ENCODE measurements at regions not wholly inside any gene's neighbourhood (a gene's known extent, or its start where the extent isn't known, plus 50 kb on each side); places are given as distances from the start of the nearest gene placed in this dataset.
A peak's percentile ranks its signal among the peaks of the same experiment; 100 is the strongest.

DNA sequence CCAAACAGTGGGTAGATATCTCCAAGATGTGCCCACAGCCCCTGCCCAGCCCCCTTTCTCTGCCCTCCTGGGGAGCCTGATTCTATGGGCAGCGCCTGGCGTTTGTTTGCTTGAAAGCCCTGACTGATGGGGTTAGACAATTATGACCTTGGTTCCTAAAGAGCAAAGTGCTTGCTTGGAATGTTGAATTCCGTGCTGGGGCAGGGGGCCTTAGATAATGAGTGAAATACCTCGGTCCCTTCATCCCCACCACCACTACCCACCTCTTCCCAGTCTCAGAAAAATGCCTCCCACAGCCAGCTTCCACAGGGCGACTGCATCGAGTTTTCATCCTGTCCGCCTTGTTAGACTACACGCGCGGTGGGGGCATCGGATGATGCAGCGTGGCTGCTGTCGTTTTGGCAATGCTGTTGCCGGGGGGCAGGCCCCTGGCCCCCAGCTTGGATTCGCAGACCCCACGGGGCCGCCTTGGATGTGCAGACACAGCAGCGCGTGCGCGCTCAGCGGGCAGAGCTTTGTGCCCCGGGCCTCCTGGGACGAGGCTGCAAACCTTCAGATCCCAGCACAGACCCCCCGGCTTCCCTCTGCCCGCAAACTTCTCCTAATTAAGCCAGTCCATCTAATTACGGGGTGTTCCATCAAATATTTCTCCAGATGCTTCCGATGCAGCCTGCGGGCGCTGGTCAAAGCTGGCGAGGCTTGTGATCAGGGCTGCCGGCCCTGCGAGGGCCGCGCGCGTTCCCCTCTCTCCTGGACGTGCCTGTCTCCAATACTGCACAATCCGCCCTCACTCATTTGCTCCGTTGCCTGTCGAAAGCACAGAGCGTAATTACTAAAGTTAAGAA is 86.1 kb downstream of the LINC00237 start:
- DNase-seq = no peak
- Histone ChIP-seq H3K9me3 (replicated peaks) (no peaks in the 10 kb centered on the region), H3K4me3 (peak overlapping the region; percentile 14), H3K36me3 (no peaks in the 10 kb centered on the region), H3K4me1 (no peaks in the 10 kb centered on the region), H3K27ac (replicated peaks) (no peak overlapping the region), H3K27me3 (ENCODE audit: low read depth) (peaks cover 90% of the 10 kb centered on the region)
- TF ChIP-seq, protein P1, sequence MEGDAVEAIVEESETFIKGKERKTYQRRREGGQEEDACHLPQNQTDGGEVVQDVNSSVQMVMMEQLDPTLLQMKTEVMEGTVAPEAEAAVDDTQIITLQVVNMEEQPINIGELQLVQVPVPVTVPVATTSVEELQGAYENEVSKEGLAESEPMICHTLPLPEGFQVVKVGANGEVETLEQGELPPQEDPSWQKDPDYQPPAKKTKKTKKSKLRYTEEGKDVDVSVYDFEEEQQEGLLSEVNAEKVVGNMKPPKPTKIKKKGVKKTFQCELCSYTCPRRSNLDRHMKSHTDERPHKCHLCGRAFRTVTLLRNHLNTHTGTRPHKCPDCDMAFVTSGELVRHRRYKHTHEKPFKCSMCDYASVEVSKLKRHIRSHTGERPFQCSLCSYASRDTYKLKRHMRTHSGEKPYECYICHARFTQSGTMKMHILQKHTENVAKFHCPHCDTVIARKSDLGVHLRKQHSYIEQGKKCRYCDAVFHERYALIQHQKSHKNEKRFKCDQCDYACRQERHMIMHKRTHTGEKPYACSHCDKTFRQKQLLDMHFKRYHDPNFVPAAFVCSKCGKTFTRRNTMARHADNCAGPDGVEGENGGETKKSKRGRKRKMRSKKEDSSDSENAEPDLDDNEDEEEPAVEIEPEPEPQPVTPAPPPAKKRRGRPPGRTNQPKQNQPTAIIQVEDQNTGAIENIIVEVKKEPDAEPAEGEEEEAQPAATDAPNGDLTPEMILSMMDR (IDR thresholded peaks at IDR 0.05; ENCODE audit: borderline replicate concordance) = no peak
- intact Hi-C loops (cut with micrococcal nuclease) = no loop called here

DNA sequence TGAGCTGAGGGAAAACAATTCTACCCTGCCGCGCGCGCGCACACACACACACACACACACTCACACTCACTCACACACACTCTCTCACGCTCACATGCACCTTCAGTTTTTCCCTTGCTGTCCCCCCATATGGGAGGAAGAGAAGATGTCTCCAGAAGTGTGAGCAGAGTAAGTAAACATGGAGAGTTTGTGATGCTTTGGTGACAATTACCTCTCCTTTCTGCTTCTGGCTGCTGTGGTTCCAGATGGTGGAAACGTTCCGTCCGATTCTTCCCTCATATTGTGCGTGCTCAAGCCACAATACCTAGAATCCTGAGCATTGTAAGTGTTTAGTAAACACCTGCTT is 86.7 kb downstream of the LINC00237 start:
- Histone ChIP-seq H3K36me3 (no peaks in the 10 kb centered on the region), H3K27me3 (ENCODE audit: low read depth) (peaks cover 92% of the 10 kb centered on the region), H3K9me3 (replicated peaks) (no peaks in the 10 kb centered on the region), H3K4me1 (no peaks in the 10 kb centered on the region), H3K27ac (replicated peaks) (no peak overlapping the region), H3K4me3 (no peak overlapping the region)
- DNase-seq = no peak
- intact Hi-C loops (cut with micrococcal nuclease) = no loop called here
- TF ChIP-seq, protein P1 (IDR thresholded peaks at IDR 0.05; ENCODE audit: borderline replicate concordance) = no peak

DNA sequence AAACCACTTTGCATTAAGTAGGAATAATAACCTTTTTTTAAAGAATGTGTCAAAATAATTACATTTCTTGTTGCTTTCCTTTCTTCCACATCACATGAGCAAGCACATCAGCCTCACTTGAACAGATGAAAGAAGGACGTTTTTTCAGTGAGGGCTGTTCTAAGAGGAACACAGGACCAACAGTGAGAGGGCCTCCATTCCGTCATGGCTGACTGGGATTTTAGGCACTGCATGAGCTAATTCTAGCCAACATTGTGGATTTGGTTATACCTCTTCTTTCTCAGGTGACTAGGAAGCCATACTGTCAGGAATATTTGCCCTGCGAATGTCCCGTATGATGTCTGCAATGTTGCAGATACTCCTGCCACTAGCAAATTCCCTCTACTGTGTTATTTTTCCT is 87.6 kb downstream of the LINC00237 start:
- no peaks in the 10 kb centered on the region for H3K9me3 ChIP-seq (replicated peaks)
- TF ChIP-seq, protein P1 (IDR thresholded peaks at IDR 0.05; ENCODE audit: borderline replicate concordance) = no peak
- H3K36me3 ChIP-seq = no peaks in the 10 kb centered on the region
- no peaks in the 10 kb centered on the region for H3K4me1 ChIP-seq
- no peak overlapping the region for H3K27ac ChIP-seq (replicated peaks)
- H3K4me3 ChIP-seq = no peak overlapping the region
- H3K27me3 ChIP-seq (ENCODE audit: low read depth) = peaks cover 88% of the 10 kb centered on the region
- intact Hi-C loops (cut with micrococcal nuclease) = no loop called here
- DNase-seq = no peak

DNA sequence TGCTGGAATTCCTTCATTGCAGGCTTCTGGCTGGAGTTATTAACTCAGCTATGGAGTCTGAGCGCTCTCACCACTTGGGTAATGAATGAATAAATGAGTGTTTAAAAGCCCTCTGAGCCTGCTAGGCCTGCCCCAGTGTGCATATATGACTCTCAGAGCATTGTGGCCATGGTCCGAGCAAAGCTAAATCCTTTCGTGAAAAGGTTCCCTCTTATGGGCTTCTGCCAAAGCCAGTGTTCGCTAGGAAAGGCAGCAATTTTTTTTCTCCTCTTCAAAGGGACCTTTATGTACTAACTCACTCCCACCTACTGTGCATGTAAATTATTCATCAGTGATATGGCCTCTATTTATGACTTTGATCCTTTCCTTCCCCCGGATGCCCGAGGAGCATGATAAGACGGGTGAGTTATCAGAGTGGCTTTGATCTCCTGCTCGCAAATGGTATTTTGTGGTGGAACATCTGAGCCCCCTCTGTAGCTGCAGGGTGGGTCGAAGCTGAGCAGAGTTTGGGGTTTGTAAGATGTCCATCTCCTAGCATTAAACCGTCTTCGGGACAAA is 88.6 kb downstream of the LINC00237 start:
- DNase-seq = no peak
- no peaks in the 10 kb centered on the region for H3K36me3 ChIP-seq
- H3K9me3 ChIP-seq (replicated peaks) = no peaks in the 10 kb centered on the region
- no peak overlapping the region for H3K27ac ChIP-seq (replicated peaks)
- H3K4me3 ChIP-seq = no peak overlapping the region
- H3K27me3 ChIP-seq (ENCODE audit: low read depth) = peaks cover 90% of the 10 kb centered on the region
- no peaks in the 10 kb centered on the region for H3K4me1 ChIP-seq
- TF ChIP-seq, protein P1 (IDR thresholded peaks at IDR 0.05; ENCODE audit: borderline replicate concordance) = no peak
- intact Hi-C loops (cut with micrococcal nuclease) = no loop called here

DNA sequence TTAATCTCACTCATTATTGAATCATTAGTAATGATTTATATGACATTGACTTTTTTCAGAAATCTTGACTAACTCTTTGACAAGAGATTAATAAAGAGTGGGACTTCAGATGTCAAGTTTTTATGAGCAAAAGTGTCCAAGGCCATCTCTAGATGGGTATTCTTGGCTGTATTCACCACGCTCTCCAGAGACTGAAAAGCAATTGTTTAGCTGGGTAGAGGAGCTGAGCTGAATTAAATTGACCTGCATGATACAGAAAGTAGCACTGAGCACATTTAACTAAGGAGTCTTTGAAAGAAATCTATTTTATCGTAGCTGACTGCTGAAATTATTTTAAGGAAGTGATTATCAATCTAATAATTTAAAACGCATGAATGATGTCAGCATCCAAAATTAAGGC is 89.4 kb downstream of the LINC00237 start:
- H3K27ac ChIP-seq (replicated peaks) = no peak overlapping the region
- TF ChIP-seq, protein P1 (IDR thresholded peaks at IDR 0.05; ENCODE audit: borderline replicate concordance) = no peak
- no peak for DNase-seq
- no peaks in the 10 kb centered on the region for H3K4me1 ChIP-seq
- intact Hi-C loops (cut with micrococcal nuclease) = no loop called here
- no peaks in the 10 kb centered on the region for H3K36me3 ChIP-seq
- peaks cover 91% of the 10 kb centered on the region for H3K27me3 ChIP-seq (ENCODE audit: low read depth)
- no peaks in the 10 kb centered on the region for H3K9me3 ChIP-seq (replicated peaks)
- H3K4me3 ChIP-seq = no peak overlapping the region
